ENCODE measurements at regions not wholly inside any gene's neighbourhood (a gene's known extent, or its start where the extent isn't known, plus 50 kb on each side); places are given as distances from the start of the nearest gene placed in this dataset.

- DNase-seq: peak in 47 of 56 donors; percentile 10 to 85 (median 47)
Observed at GRCh38 chr6:165987483-165988301, 180.0 kb downstream of the TBXT start.

DNA sequence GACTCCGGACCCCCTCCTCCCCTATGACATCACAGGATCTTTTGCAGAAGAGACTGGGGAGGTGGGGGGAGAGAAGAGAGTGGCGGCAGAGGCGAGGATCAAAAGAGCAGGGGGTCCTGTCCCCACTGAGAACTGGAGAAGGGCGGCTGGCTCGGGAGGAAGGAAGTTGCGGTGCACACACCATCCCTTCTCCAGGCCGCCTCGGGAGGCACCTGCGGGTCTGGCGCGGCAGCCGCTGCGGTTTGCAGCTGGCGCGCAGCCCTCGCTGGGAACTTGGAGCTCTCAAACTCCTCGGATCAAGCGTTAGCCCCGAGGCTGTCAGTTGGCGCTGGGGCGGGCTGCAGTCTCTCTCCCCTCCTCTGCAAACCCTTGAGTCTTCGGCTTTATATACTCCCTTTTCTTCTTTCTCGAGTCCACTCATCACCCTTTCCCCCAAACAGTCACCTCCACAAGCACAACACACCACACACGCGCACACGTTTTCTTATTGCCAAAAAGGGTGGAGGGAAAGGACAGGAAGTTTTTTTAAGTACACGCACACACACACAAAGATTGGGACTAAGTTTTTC is 180.7 kb downstream of the TBXT start:
- DNase-seq: no peak

GRCh38 chr6:165986311-165986913 is 181.2 kb downstream of the TBXT start:
- no peak for DNase-seq

DNA sequence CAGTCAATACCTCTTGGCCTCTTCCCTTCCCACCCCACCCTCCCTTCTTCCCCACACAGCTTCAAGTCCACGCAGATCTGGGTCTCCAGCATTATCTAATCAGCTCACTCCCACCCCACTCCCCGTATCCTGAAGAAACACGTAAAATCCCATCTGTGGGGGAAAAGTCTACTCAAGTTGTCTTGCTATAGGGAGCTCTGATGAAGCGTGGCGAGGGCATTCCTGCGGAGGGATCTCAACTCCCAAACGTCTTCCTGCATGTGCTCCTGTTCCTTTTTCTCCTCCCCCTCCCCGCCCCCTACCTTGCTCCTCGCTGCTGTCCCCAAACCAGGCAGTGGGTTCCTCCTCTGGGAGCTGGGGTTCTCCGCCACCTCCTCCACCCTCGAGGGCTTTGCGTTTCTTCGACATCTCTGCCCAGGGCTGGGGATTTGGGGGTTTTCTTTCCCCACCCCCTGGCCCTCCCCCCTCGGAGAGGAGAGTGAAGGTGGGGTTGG is 181.8 kb downstream of the TBXT start:
- DNase-seq: no peak

- no peak for DNase-seq
Observed at GRCh38 chr6:165985281-165985805, 182.3 kb downstream of the TBXT start.

DNA sequence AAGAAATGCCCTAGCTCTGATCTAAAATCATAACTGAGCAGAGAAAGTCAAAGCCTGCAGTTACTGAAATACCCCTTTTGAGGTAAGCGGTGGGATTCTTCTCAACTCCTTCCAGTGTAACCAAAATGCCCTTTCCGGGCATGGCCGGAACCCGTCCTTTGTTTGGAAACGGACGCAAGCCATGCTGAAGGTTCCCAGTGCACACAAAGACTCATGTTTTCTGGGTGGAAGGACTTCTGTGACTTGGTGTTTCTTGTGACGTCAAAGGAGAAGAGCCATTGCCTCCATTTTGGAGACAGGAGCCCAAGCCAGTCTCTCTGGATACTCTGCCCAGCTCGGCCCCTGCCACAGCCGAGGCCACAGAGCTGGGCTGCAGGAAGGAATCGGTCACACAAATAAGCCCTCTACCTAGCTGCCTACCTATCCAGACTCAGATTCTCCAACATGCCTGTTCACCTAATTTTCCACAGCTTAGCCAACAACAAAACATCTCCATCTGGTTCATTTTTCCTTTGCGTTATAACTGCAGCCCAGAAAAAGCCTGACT is 182.8 kb downstream of the TBXT start:
- no peak for DNase-seq

DNA sequence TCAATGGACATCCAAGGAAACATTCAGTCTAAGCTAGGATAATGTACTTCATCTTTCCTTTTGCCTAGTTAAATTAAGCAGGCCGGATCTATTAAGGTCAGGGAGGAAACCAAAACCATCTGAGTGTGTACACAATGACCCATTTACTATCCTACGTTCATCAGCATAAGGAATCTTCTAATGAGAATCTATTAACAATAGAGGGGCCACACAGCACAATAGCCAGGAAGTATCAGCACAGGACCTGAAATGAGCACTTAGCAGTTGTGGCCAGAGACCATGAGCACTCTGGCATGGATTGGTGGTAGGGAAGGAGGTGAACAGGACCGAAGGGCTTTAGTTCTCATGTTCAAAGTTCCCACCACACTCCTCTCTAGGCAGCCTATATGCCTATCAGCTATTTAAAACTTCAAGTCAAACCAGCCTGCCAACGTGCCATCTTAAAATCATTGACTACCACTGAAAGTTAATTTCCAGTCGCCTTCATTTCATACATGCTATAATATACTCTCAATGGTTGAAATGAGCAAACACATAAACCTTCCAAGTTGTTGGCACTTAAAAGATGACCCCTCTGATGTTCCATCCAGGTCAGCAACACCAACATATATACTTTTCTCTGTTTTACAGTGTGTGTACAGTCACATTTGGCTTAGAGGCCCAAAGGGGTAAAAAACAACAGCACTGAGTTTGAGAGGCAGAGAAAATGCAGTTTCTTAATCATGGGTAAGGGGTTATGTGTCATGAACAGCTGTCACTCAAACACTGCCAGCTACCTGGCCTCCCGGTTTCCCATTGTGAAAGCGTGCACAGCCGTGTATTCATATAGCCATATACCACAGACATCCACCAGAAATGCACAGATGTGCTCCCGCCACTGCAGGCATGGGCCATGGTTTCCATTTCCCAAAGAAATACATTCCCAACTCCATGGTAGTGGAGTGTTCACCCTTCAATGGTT is 184.3 kb downstream of the TBXT start:
- DNase-seq: no peak

GRCh38 chr6:165978476-165978875 is 189.2 kb downstream of the TBXT start:
- no peak for DNase-seq

DNA sequence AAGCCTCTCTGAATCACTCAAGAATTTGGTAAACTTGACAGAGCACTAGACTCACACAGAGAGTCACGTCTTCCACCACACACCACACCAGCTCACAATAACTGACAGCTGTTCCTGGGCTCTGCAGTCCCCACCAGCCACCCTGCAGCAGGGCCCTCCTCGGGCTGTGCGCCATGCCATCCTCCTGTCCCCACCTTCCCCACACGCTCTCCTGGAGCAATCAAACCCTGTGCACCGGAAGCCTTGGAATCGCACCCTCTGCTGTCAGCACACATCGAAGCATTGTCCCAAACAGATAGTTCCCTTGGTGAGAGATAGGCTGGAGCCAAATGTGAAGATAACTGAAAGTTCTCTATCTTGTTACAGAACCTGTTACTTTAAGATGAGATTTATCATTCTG is 191.0 kb downstream of the TBXT start:
- DNase-seq: no peak

GRCh38 chr6:165974817-165975216 is 192.8 kb downstream of the TBXT start:
- no peak for DNase-seq

DNA sequence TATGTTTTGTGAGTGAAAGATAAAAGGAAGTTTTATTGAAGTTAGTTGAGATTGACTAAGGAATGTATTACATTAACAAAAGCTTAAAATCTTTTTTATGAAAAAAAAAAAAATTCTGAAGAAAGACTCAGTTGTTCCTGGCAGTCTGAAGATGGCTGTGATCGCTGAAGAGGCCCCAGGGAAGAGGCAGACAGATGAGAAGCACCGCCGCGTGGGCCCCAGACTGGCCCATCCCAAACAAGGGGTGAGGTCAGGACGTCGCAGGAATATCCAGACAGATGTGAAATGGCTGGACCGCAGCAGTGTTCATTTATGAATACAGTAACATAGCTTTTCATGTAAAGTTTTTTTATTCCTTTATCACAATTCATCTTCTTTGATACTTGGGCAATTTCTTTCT is 194.2 kb downstream of the TBXT start:
- DNase-seq: no peak

DNA sequence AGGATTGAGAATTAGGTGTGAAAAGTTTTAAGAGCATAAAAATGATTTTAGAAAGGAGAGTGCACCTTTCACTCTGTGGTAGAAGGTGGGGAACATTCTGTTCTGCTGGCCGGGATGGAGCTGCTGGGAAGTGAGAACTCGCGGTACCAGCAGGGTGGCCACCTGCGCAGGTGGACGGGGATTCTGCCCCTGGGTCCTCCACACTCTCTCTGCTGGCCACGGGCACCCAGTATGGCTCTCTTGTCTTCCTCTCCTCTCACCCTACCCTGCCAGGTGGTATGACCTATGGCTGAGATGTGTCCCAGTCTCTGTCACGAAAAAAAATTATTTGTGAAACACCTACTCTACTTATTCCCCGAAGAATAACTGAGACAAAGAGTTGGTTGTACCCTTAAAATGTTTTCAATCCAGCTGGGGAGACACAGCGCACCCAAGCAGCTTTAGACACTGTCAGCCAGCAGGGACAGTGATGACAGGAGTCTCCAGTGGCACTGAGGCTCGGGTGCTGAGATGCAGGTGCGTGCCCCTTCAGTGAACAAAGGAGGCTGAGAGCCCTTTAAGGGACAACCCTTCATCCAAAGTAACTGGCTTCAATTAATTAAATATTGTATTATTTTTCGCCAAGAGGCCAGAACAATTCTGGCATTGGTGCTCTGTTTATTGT is 195.4 kb downstream of the TBXT start:
- DNase-seq: no peak

- DNase-seq: no peak
Observed at GRCh38 chr6:165971202-165971601, 196.4 kb downstream of the TBXT start.

- DNase-seq: no peak
Observed at GRCh38 chr6:165970001-165970400, 197.7 kb downstream of the TBXT start.

DNA sequence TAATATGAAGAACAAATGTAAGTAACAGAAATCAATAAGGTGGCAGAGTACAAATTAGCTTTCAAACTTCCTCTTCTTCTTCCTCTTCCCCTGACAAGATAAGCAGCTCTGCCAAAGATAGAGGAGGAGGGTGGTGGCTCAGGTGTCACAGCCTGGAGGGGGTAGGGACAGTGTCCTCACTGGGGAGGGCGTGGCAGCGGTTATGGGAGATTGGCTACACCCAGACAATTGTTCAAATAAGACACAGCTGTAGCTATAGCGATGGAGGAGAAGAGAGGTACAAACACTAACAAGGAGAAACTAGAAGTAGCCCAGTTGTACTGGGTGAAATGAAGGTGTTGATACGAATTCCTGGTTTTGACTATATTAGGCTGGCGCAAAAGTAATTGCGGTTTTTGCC is 198.5 kb downstream of the TBXT start:
- DNase-seq: no peak

DNA sequence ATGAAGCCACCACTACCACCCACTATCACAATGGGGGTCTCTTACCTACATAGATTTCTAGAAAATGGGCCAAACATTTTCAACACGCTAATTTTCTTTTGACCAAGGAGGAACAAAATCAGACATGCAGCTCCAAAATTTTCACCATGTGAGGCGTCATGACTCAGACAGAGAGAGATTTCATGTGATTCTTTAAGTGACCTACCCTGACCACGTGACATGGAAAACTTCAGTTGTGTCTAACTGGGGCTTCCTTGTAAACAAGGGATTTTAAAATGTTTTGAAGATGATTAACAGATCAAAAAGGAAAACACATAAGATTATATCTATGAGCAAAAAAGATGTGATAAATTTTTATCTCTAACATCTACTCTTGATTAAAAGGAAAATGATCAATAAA is 199.2 kb downstream of the TBXT start:
- DNase-seq: no peak

- no peak for DNase-seq
Observed at GRCh38 chr6:165967810-165968407, 199.7 kb downstream of the TBXT start.

GRCh38 chr6:165963750-165964149 is 203.9 kb downstream of the TBXT start:
- DNase-seq: no peak

GRCh38 chr6:165962366-165962765 is 205.3 kb downstream of the TBXT start:
- no peak for DNase-seq

DNA sequence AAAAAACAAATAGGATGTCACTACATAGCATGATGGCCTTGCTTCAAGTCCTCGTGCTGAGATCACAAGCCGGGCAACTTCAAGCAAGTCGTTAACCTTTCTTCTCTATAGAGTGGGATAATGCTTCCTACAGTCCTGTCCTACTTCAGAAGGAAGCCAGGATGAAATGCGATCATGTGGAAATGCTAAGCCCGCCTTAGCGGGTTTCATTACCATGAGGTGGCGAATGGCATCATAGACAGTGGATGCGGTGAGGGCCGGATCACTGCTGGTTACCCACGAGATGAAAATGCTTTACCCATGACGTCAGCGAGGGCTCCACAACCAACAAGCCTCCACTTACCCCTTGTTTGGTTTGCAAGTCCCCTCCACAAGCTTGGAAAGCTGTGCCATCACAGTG is 206.4 kb downstream of the TBXT start:
- no peak for DNase-seq
